ENCODE measurements at regions not wholly inside any gene's neighbourhood (a gene's known extent, or its start where the extent isn't known, plus 50 kb on each side); places are given as distances from the start of the nearest gene placed in this dataset.

- TF ChIP-seq POLR2A (IDR thresholded peaks at IDR 0.05) = no peak
- TF ChIP-seq CTCF (IDR thresholded peaks at IDR 0.05) = no peak
Measured at GRCh38 chr7:125358551-125359167, 429.0 kb upstream of the POT1 start.

All from thyroid gland (tissue), 4 donors.